MCF 10A (cell line): ENCODE measurements at regions not wholly inside any gene's neighbourhood (a gene's known extent, or its start where the extent isn't known, plus 50 kb on each side); places are given as distances from the start of the nearest gene placed in this dataset.

Experiments
- BruUV-seq: library from RNA; stranded (reverse); fragments of 400-500 nt; replicated peaks from 2 replicates; lab custom pipeline; 2021; lab: Mats Ljungman, UMichigan
- CTCF ChIA-PET: fragments of 300-600 bp; sonication (Branson Sonifier 250); formaldehyde crosslinking; extraction: SDS; loops from one replicate; lab custom pipeline; 2021; ENCODE audit warnings: antibody characterized with exemption, inconsistent platforms; lab: Yijun Ruan, JAX
- POLR2A ChIA-PET: fragments of 300-600, 350-650 bp; sonication (Branson Sonifier 250); formaldehyde crosslinking; extraction: SDS; loops from one replicate; lab custom pipeline; 2020; ENCODE audit warnings: antibody characterized with exemption, inconsistent platforms; lab: Yijun Ruan, JAX
- DNase-seq: peaks from one replicate; pipeline ENCODE4 v3.0.0-alpha.2; 2018; ENCODE audit not compliant: unreplicated experiment
- H3K27ac Mint-ChIP-seq: one replicate; pipeline ENCODE4 v1.8.0; 2022; ENCODE audit warnings: mild to moderate bottlenecking, low read depth, mixed read lengths; ENCODE audit not compliant: unreplicated experiment
- H3K27me3 Mint-ChIP-seq: one replicate; pipeline ENCODE4 v1.8.0; 2022; ENCODE audit warnings: mixed read lengths; ENCODE audit not compliant: insufficient read depth, unreplicated experiment
- H3K36me3 Mint-ChIP-seq: one replicate; pipeline ENCODE4 v1.8.0; 2022; ENCODE audit warnings: mild to moderate bottlenecking, moderate library complexity, mixed read lengths; ENCODE audit not compliant: insufficient read depth, unreplicated experiment
- H3K4me1 Mint-ChIP-seq: one replicate; pipeline ENCODE4 v1.8.0; 2022; ENCODE audit warnings: mixed read lengths; ENCODE audit not compliant: insufficient read depth, unreplicated experiment
- H3K4me3 Mint-ChIP-seq: one replicate; pipeline ENCODE4 v1.8.0; 2022; ENCODE audit warnings: mild to moderate bottlenecking, moderate library complexity, mixed read lengths; ENCODE audit not compliant: unreplicated experiment
- H3K9me3 Mint-ChIP-seq: one replicate; pipeline ENCODE4 v1.8.0; 2022; ENCODE audit warnings: mixed read lengths; ENCODE audit not compliant: unreplicated experiment
- CTCF ChIP-seq: fragments of 200-600 bp; IDR thresholded peaks from one replicate; pipeline ENCODE4 v1.8.0; 2022; ENCODE audit warnings: antibody characterized with exemption, mild to moderate bottlenecking; ENCODE audit not compliant: unreplicated experiment
- intact Hi-C: fragments of 100-400 bp; cut with micrococcal nuclease; formaldehyde crosslinking; loops from 2 replicates; pipeline ENCODE4 v1.14.1; 2022

GRCh38 chr20:51259455-51259854 is 236.5 kb upstream of the KCNG1 start:
- no peak overlapping the region for H3K4me3 Mint-ChIP-seq
- H3K27me3 Mint-ChIP-seq = no peaks in the 10 kb centered on the region
- BruUV-seq = no TSS peak
- H3K36me3 Mint-ChIP-seq = no peaks in the 10 kb centered on the region
- H3K4me1 Mint-ChIP-seq = peaks cover 13% of the 10 kb centered on the region
- no peak overlapping the region for H3K27ac Mint-ChIP-seq
- POLR2A ChIA-PET = interaction anchor here (0.6 to 1.8 kb wide), 7 partner anchors 9 to 1706 kb away, joined by 3 to 10 read pairs (median 5); partner anchors contain the start of genes DPM1 and MOCS3
- no peak for TF ChIP-seq CTCF
- CTCF ChIA-PET = interaction anchor here (1.1 to 1.4 kb wide), 4 partner anchors 10 to 272 kb away, joined by 3 to 13 read pairs (median 6); no protein-coding TSS in a partner anchor
- peaks cover 3% of the 10 kb centered on the region for H3K9me3 Mint-ChIP-seq
- intact Hi-C loops = no loop called here
- no peak for DNase-seq

DNA sequence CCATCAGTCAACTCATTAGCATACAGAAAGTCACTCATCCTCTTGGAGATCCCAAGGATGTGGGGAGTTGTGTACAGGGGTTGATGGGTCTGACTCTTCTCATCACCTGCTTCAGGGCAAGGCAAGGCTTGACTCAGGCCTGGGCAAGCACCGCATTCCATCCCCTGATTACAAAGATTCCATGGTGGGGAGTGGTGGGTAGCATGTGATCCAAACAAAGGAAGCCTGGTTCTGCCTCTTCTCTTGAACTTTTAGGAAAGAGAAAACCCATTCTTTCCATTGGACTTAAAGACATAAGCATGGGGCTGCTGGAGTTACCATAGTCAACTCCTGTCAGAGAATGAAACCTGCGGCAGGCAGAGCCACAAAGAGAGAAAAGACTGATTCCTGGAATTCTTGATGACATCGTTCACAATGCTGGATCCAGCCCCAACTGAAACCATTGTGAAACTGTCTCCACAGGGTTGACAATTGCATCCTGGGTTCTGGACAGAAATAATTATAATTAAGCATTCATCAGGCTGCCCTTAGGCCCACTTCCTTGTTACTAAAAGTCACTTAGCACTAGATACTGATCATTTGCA is 235.8 kb upstream of the KCNG1 start:
- Mint-ChIP-seq H3K27me3 (no peaks in the 10 kb centered on the region), H3K4me1 (peaks cover 13% of the 10 kb centered on the region), H3K9me3 (no peaks in the 10 kb centered on the region), H3K36me3 (no peaks in the 10 kb centered on the region), H3K27ac (peak overlapping the region; percentile 89), H3K4me3 (no peak overlapping the region)
- TF ChIP-seq CTCF = no peak
- peak; percentile 55 for DNase-seq
- intact Hi-C loops = no loop called here
- ChIA-PET POLR2A (interaction anchor here (0.7 to 1.8 kb wide), 3 partner anchors 11 to 1707 kb away, joined by 3 to 10 read pairs (median 3); no protein-coding TSS in a partner anchor), CTCF (interaction anchor here (1.4 kb wide), 1 partner anchor 11 kb away, joined by 5 read pairs; no protein-coding TSS in a partner anchor)
- BruUV-seq = no TSS peak

- POLR2A ChIA-PET = no interaction called here
- H3K4me3 Mint-ChIP-seq = no peak overlapping the region
- DNase-seq = no peak
- H3K36me3 Mint-ChIP-seq = no peaks in the 10 kb centered on the region
- intact Hi-C loops = no loop called here
- CTCF ChIA-PET = interaction anchor here (0.6 to 0.7 kb wide), 3 partner anchors 51 to 263 kb away, joined by 3 read pairs; no protein-coding TSS in a partner anchor
- peaks cover 13% of the 10 kb centered on the region for H3K4me1 Mint-ChIP-seq
- no TSS peak for BruUV-seq
- H3K27me3 Mint-ChIP-seq = no peaks in the 10 kb centered on the region
- no peak for TF ChIP-seq CTCF
- H3K9me3 Mint-ChIP-seq = no peaks in the 10 kb centered on the region
- no peak overlapping the region for H3K27ac Mint-ChIP-seq
Measured at GRCh38 chr20:51255417-51255816, 232.5 kb upstream of the KCNG1 start.

DNA sequence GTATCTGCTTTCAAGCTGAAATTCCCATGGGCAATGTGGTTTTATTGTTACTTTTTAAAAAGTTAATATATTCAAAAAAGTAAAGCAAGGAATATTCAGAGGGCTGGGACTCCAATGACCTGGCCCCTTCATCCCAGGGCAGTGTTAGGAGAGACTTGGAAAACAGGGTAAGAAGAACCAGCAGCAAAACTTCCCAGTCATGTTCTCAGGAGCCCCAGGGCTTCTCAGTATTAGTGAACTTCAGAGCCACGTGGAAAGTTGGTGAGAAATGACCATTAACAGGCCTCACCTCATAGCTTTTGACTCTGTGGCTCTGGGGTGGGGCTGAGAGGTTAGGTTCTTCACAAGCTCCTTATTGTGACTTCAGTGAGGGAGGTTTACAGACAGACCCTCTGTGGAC is 230.4 kb upstream of the KCNG1 start:
- no TSS peak for BruUV-seq
- no peaks in the 10 kb centered on the region for H3K9me3 Mint-ChIP-seq
- no peak for DNase-seq
- no peaks in the 10 kb centered on the region for H3K27me3 Mint-ChIP-seq
- H3K27ac Mint-ChIP-seq = no peak overlapping the region
- no peak overlapping the region for H3K4me3 Mint-ChIP-seq
- H3K4me1 Mint-ChIP-seq = peaks cover 2% of the 10 kb centered on the region
- no peak for TF ChIP-seq CTCF
- intact Hi-C loops = no loop called here
- CTCF ChIA-PET = interaction anchor here (0.6 to 2.3 kb wide), 7 partner anchors 18 to 323 kb away, joined by 3 to 7 read pairs (median 3); no protein-coding TSS in a partner anchor
- POLR2A ChIA-PET = interaction anchor here (1.1 kb wide), 1 partner anchor 129 kb away, joined by 3 read pairs; no protein-coding TSS in a partner anchor
- no peaks in the 10 kb centered on the region for H3K36me3 Mint-ChIP-seq
